ENCODE measurements at regions not wholly inside any gene's neighbourhood (a gene's known extent, or its start where the extent isn't known, plus 50 kb on each side); places are given as distances from the start of the nearest gene placed in this dataset.

DNA sequence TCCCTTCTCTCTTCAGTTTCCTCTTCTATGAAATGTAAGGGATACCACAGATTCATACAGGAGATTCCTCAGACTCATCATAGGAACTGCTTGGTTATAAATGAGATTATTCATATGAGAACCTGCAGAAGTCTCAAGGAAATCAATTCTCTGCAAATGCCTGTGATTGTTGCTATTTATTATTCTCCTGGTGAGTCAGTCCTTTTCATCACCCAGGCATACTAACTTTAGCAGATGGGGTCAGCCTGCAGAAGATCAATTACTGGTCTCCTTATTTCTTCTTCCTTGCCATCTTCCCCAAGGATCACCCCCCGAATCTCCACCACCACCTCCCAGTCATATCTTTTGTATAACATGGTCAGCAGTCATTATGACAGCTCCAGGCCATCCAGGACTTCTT, 53.8 kb upstream of the DCP1A start:
- TF ChIP-seq CTCF (IDR thresholded peaks at IDR 0.05; ENCODE audit: extremely low read depth, low read depth, low read length): no peak
- DNase-seq (ENCODE audit: insufficient read length, low spot score, missing footprints): no peak
- H4K20me1 ChIP-seq (ENCODE audit: insufficient read depth, low read length): no peaks in the 10 kb centered on the region
- no peak overlapping the region for H3K4me2 ChIP-seq (ENCODE audit: insufficient read depth, low read length)
- H3K9me3 ChIP-seq (ENCODE audit: low read depth, low read length): no peaks in the 10 kb centered on the region
- H3K36me3 ChIP-seq (ENCODE audit: insufficient read depth, low read length): no peaks in the 10 kb centered on the region
- no peak overlapping the region for H3K27ac ChIP-seq (ENCODE audit: low read depth, low read length)
- H2AFZ ChIP-seq (ENCODE audit: low read length): no peak overlapping the region
- no peaks in the 10 kb centered on the region for H3K27me3 ChIP-seq (ENCODE audit: insufficient read depth, low read length)
- H3K4me1 ChIP-seq (ENCODE audit: insufficient read depth, low read length): no peaks in the 10 kb centered on the region
- no peaks in the 10 kb centered on the region for H3K79me2 ChIP-seq (ENCODE audit: insufficient read depth, low read length)
- no peak overlapping the region for H3K4me3 ChIP-seq (ENCODE audit: insufficient read depth, low read length)

- no peaks in the 10 kb centered on the region for H3K4me1 ChIP-seq (ENCODE audit: insufficient read depth, low read length)
- no peaks in the 10 kb centered on the region for H3K9me3 ChIP-seq (ENCODE audit: low read depth, low read length)
- H3K27me3 ChIP-seq (ENCODE audit: insufficient read depth, low read length): no peaks in the 10 kb centered on the region
These were observed 55.0 kb upstream of the DCP1A start for GRCh38 chr3:53402326-53402725.

GRCh38 chr3:53411371-53411770, 64.0 kb upstream of the DCP1A start:
- TF ChIP-seq CTCF (IDR thresholded peaks at IDR 0.05; ENCODE audit: extremely low read depth, low read depth, low read length): no peak
- Histone ChIP-seq H2AFZ (ENCODE audit: low read length) (no peak overlapping the region), H3K36me3 (ENCODE audit: insufficient read depth, low read length) (no peaks in the 10 kb centered on the region), H3K4me1 (ENCODE audit: insufficient read depth, low read length) (no peaks in the 10 kb centered on the region), H3K4me3 (ENCODE audit: insufficient read depth, low read length) (no peak overlapping the region), H4K20me1 (ENCODE audit: insufficient read depth, low read length) (no peaks in the 10 kb centered on the region), H3K4me2 (ENCODE audit: insufficient read depth, low read length) (no peak overlapping the region), H3K27me3 (ENCODE audit: insufficient read depth, low read length) (no peaks in the 10 kb centered on the region), H3K27ac (ENCODE audit: low read depth, low read length) (no peak overlapping the region), H3K9me3 (ENCODE audit: low read depth, low read length) (no peaks in the 10 kb centered on the region), H3K79me2 (ENCODE audit: insufficient read depth, low read length) (no peaks in the 10 kb centered on the region)
- DNase-seq (ENCODE audit: insufficient read length, low spot score, missing footprints): no peak

More at GRCh38 chr3:53402326-53402725, 55.0 kb upstream of the DCP1A start:
- Histone ChIP-seq H3K4me2 (ENCODE audit: insufficient read depth, low read length) (no peak overlapping the region), H4K20me1 (ENCODE audit: insufficient read depth, low read length) (no peaks in the 10 kb centered on the region), H3K36me3 (ENCODE audit: insufficient read depth, low read length) (no peaks in the 10 kb centered on the region), H3K4me3 (ENCODE audit: insufficient read depth, low read length) (no peak overlapping the region), H2AFZ (ENCODE audit: low read length) (no peak overlapping the region), H3K27ac (ENCODE audit: low read depth, low read length) (no peak overlapping the region), H3K79me2 (ENCODE audit: insufficient read depth, low read length) (no peaks in the 10 kb centered on the region)
- no peak for TF ChIP-seq CTCF (IDR thresholded peaks at IDR 0.05; ENCODE audit: extremely low read depth, low read depth, low read length)
- no peak for DNase-seq (ENCODE audit: insufficient read length, low spot score, missing footprints)

- no peak overlapping the region for H3K4me3 ChIP-seq (ENCODE audit: insufficient read depth, low read length)
- no peaks in the 10 kb centered on the region for H4K20me1 ChIP-seq (ENCODE audit: insufficient read depth, low read length)
- TF ChIP-seq CTCF (IDR thresholded peaks at IDR 0.05; ENCODE audit: extremely low read depth, low read depth, low read length): no peak
- no peak overlapping the region for H3K27ac ChIP-seq (ENCODE audit: low read depth, low read length)
- no peak overlapping the region for H2AFZ ChIP-seq (ENCODE audit: low read length)
- H3K79me2 ChIP-seq (ENCODE audit: insufficient read depth, low read length): no peaks in the 10 kb centered on the region
- H3K4me2 ChIP-seq (ENCODE audit: insufficient read depth, low read length): no peak overlapping the region
- no peaks in the 10 kb centered on the region for H3K27me3 ChIP-seq (ENCODE audit: insufficient read depth, low read length)
- no peaks in the 10 kb centered on the region for H3K9me3 ChIP-seq (ENCODE audit: low read depth, low read length)
- no peaks in the 10 kb centered on the region for H3K4me1 ChIP-seq (ENCODE audit: insufficient read depth, low read length)
- H3K36me3 ChIP-seq (ENCODE audit: insufficient read depth, low read length): no peaks in the 10 kb centered on the region
- DNase-seq (ENCODE audit: insufficient read length, low spot score, missing footprints): no peak
These were observed 65.6 kb upstream of the DCP1A start for GRCh38 chr3:53412953-53413352.

Data from osteoblast (primary cell).